Ishikawa (cell line): ENCODE measurements at regions not wholly inside any gene's neighbourhood (a gene's known extent, or its start where the extent isn't known, plus 50 kb on each side); places are given as distances from the start of the nearest gene placed in this dataset.
"Not testable (repeated sequence)": the region's sequence is repeated elsewhere in the genome, so short reads cannot be mapped to it uniquely, and the experiment has no call there.

ENCODE experiments used
- CEBPB ChIP-seq: IDR thresholded peaks from 2 replicates; pipeline ENCODE4 v1.6.1; 2012
- CREB1 ChIP-seq: IDR thresholded peaks from 2 replicates; pipeline ENCODE4 v1.6.1; 2012; ENCODE audit warnings: low read depth
- EGR1 ChIP-seq: IDR thresholded peaks from 2 replicates; pipeline ENCODE4 v1.6.1; 2012
- EP300 ChIP-seq: IDR thresholded peaks from 2 replicates; pipeline ENCODE4 v1.6.1; 2012; ENCODE audit warnings: borderline replicate concordance
- FOXM1 ChIP-seq: IDR thresholded peaks from 2 replicates; pipeline ENCODE4 v1.6.1; 2012; ENCODE audit warnings: low read depth, borderline replicate concordance
- RAD21 ChIP-seq: IDR thresholded peaks from 2 replicates; pipeline ENCODE4 v1.6.1; 2012; ENCODE audit warnings: low read depth
- TAF1 ChIP-seq: IDR thresholded peaks from 2 replicates; pipeline ENCODE4 v1.6.1; 2012; ENCODE audit warnings: low read depth, mild to moderate bottlenecking
- ZBTB7A ChIP-seq: IDR thresholded peaks from 2 replicates; pipeline ENCODE4 v1.6.1; 2012; ENCODE audit warnings: low read depth
- TF ChIP-seq, protein P1 (sequence below): IDR thresholded peaks from 2 replicates; pipeline ENCODE4 v1.6.1; 2012; ENCODE audit warnings: low read depth, mild to moderate bottlenecking
- TF ChIP-seq, protein P2 (sequence below): IDR thresholded peaks from 2 replicates; pipeline ENCODE4 v1.6.1; 2012
- TF ChIP-seq, protein P3 (sequence below): IDR thresholded peaks from 2 replicates; pipeline ENCODE4 v1.6.1; 2012

DNA sequence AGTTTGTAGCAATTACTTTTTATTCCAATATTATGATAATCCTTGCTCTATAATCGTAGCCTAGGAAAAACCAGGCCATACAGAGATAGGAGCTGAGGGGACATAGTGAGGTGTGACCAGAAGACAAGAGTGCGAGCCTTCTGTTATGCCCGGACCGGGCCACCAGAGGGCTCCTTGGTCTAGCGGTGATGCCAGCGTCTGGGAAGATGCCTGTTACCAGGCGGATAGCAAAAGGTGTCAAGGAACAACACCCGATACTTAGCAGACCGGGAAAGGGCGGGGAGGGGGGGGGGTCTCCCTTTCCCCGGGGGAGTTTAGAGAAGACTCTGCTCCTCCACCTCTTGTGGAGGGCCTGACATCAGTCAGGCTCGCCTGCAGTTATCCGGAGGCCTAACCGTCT is 67.1 kb upstream of the MUC20 start:
- not testable (repeated sequence) for TF ChIP-seq CREB1, FOXM1, EP300, TAF1, EGR1, ZBTB7A, CEBPB
- TF ChIP-seq, protein P1, sequence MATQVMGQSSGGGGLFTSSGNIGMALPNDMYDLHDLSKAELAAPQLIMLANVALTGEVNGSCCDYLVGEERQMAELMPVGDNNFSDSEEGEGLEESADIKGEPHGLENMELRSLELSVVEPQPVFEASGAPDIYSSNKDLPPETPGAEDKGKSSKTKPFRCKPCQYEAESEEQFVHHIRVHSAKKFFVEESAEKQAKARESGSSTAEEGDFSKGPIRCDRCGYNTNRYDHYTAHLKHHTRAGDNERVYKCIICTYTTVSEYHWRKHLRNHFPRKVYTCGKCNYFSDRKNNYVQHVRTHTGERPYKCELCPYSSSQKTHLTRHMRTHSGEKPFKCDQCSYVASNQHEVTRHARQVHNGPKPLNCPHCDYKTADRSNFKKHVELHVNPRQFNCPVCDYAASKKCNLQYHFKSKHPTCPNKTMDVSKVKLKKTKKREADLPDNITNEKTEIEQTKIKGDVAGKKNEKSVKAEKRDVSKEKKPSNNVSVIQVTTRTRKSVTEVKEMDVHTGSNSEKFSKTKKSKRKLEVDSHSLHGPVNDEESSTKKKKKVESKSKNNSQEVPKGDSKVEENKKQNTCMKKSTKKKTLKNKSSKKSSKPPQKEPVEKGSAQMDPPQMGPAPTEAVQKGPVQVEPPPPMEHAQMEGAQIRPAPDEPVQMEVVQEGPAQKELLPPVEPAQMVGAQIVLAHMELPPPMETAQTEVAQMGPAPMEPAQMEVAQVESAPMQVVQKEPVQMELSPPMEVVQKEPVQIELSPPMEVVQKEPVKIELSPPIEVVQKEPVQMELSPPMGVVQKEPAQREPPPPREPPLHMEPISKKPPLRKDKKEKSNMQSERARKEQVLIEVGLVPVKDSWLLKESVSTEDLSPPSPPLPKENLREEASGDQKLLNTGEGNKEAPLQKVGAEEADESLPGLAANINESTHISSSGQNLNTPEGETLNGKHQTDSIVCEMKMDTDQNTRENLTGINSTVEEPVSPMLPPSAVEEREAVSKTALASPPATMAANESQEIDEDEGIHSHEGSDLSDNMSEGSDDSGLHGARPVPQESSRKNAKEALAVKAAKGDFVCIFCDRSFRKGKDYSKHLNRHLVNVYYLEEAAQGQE: not testable (repeated sequence)
- TF ChIP-seq, protein P2, sequence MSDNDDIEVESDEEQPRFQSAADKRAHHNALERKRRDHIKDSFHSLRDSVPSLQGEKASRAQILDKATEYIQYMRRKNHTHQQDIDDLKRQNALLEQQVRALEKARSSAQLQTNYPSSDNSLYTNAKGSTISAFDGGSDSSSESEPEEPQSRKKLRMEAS: not testable (repeated sequence)
- TF ChIP-seq, protein P3, sequence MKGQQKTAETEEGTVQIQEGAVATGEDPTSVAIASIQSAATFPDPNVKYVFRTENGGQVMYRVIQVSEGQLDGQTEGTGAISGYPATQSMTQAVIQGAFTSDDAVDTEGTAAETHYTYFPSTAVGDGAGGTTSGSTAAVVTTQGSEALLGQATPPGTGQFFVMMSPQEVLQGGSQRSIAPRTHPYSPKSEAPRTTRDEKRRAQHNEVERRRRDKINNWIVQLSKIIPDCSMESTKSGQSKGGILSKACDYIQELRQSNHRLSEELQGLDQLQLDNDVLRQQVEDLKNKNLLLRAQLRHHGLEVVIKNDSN: not testable (repeated sequence)
- TF ChIP-seq RAD21: peak; percentile 10; the same call in 1 of the 2 replicates
